H1 (cell line): ENCODE measurements at regions not wholly inside any gene's neighbourhood (a gene's known extent, or its start where the extent isn't known, plus 50 kb on each side); places are given as distances from the start of the nearest gene placed in this dataset.

ENCODE experiments used
- CTCF ChIA-PET: fragments of 300-600 bp; sonication (Branson Sonifier 250); formaldehyde crosslinking; loops from one replicate; lab custom pipeline; 2021; ENCODE audit not compliant: partially characterized antibody; lab: Charles Lee
- POLR2A ChIA-PET: fragments of 300-600 bp; sonication (Branson Sonifier 250); formaldehyde crosslinking; loops from one replicate; lab custom pipeline; 2021; ENCODE audit warnings: inconsistent platforms; ENCODE audit not compliant: partially characterized antibody; lab: Charles Lee
- DNase-seq, 2 experiments: peaks; one replicate each; pipeline versions ENCODE4 v3.0.0 to v3.0.0-alpha.2; 2010 to 2022; ENCODE audit warnings: low spot score in 2 of 2, low read depth in 1 of 2, mixed read lengths in 1 of 2
- FAIRE-seq: peaks from 2 replicates; lab custom pipeline; 2011; peaks lifted over from hg19 to GRCh38; lab: Jason Lieb, UNC
- H2AFZ ChIP-seq: 2 replicates; pipeline ENCODE4 v1.8.1; 2012; ENCODE audit warnings: low read length, inconsistent platforms
- H2AK5ac ChIP-seq: 2 replicates; pipeline ENCODE4 v1.6.1; 2013; ENCODE audit warnings: low read depth, low read length
- H2BK120ac ChIP-seq: replicated peaks from 2 replicates; pipeline ENCODE3; 2013; ENCODE audit warnings: low read depth, low read length, inconsistent platforms
- H2BK12ac ChIP-seq: 2 replicates; pipeline ENCODE4 v1.6.1; 2013; ENCODE audit warnings: low read depth, low read length
- H2BK15ac ChIP-seq: 2 replicates; pipeline ENCODE4 v1.6.1; 2013; ENCODE audit warnings: low read length
- H2BK20ac ChIP-seq: 2 replicates; pipeline ENCODE4 v1.6.1; 2013; ENCODE audit warnings: low read length
- H2BK5ac ChIP-seq: 2 replicates; pipeline ENCODE4 v1.6.1; 2013; ENCODE audit warnings: low read depth, low read length
- H3K14ac ChIP-seq: 2 replicates; pipeline ENCODE4 v1.6.1; 2013; ENCODE audit warnings: inconsistent platforms; ENCODE audit not compliant: insufficient read length
- H3K18ac ChIP-seq: 2 replicates; pipeline ENCODE4 v1.6.1; 2013; ENCODE audit warnings: low read length; ENCODE audit errors: extremely low read depth
- H3K23ac ChIP-seq: 2 replicates; pipeline ENCODE4 v1.6.1; 2013; ENCODE audit warnings: inconsistent platforms; ENCODE audit not compliant: insufficient read length
- H3K23me2 ChIP-seq: 2 replicates; pipeline ENCODE4 v1.6.1; 2013; ENCODE audit warnings: low read depth, low read length
- H3K27ac ChIP-seq: 2 replicates; pipeline ENCODE4 v1.6.1; 2011; ENCODE audit warnings: low read depth, low read length, inconsistent platforms
- H3K27me3 ChIP-seq, 4 experiments: replicated peaks in 1 of 4; 1 replicate in 1 of 4; 2 replicates in 3 of 4; pipeline versions ENCODE4 v1.6.1 to v1.8.1; 2011 to 2013; ENCODE audit warnings: low read length in 3 of 4, mild to moderate bottlenecking in 3 of 4, inconsistent platforms in 2 of 4, mixed read lengths in 2 of 4, moderate library complexity in 1 of 4; ENCODE audit not compliant: control insufficient read depth in 3 of 4, insufficient read depth in 3 of 4; ENCODE audit errors: extremely low read depth in 1 of 4
- H3K36me3 ChIP-seq, 4 experiments: 2 replicates each; pipeline versions ENCODE4 v1.6.1 to v1.8.1; 2011 to 2013; ENCODE audit warnings: mild to moderate bottlenecking in 4 of 4, low read length in 3 of 4, moderate library complexity in 2 of 4, control low read depth in 1 of 4, inconsistent platforms in 1 of 4; ENCODE audit not compliant: insufficient read depth in 4 of 4, control insufficient read depth in 2 of 4
- H3K4ac ChIP-seq: replicated peaks from 2 replicates; pipeline ENCODE3; 2013; ENCODE audit warnings: low read length, low read depth, mixed read lengths, inconsistent platforms; ENCODE audit not compliant: insufficient read length
- H3K4me1 ChIP-seq, 4 experiments: replicated peaks in 1 of 4; 1 replicate in 1 of 4; 2 replicates in 3 of 4; pipeline versions ENCODE4 v1.6.1 to v1.8.1; 2011 to 2013; ENCODE audit warnings: low read length in 3 of 4, inconsistent platforms in 2 of 4, mixed read lengths in 1 of 4; ENCODE audit not compliant: insufficient read depth in 4 of 4, control insufficient read depth in 3 of 4
- H3K4me2 ChIP-seq, 2 experiments: 2 replicates each; pipeline versions ENCODE4 v1.6.1 to v1.8.1; 2011 to 2013; ENCODE audit warnings: low read depth in 2 of 2, low read length in 2 of 2, control low read depth in 1 of 2, inconsistent platforms in 1 of 2, mild to moderate bottlenecking in 1 of 2; ENCODE audit not compliant: insufficient read depth in 1 of 2
- H3K4me3 ChIP-seq, 4 experiments: fragments of 200-600, 300-600 bp in 1 of 4; sonication (generic), shearing (Covaris generic), sonication (Bioruptor Twin) in 1 of 4; 2 replicates each; pipeline versions ENCODE4 v1.5.1 to v1.8.1; 2011 to 2016; ENCODE audit warnings: low read length in 4 of 4, low read depth in 3 of 4, control low read depth in 2 of 4, inconsistent platforms in 2 of 4, mild to moderate bottlenecking in 2 of 4, mixed read lengths in 1 of 4, moderate library complexity in 1 of 4; ENCODE audit not compliant: insufficient read depth in 2 of 4; ENCODE audit errors: extremely low read depth in 1 of 4
- H3K56ac ChIP-seq: replicated peaks from 2 replicates; pipeline ENCODE3; 2013; ENCODE audit warnings: low read depth, mild to moderate bottlenecking, mixed read lengths, low read length, inconsistent platforms; ENCODE audit not compliant: insufficient read length
- H3K79me1 ChIP-seq: 2 replicates; pipeline ENCODE4 v1.6.1; 2013; ENCODE audit warnings: low read depth, low read length, control low read depth
- H3K79me2 ChIP-seq, 2 experiments: 2 replicates each; pipeline versions ENCODE4 v1.6.1 to v1.8.1; 2012 to 2013; ENCODE audit warnings: low read length in 2 of 2, mild to moderate bottlenecking in 2 of 2, inconsistent platforms in 1 of 2; ENCODE audit not compliant: insufficient read depth in 2 of 2, control insufficient read depth in 1 of 2
- H3K9ac ChIP-seq, 4 experiments: replicated peaks in 1 of 4; 1 replicate in 1 of 4; 2 replicates in 3 of 4; pipeline versions ENCODE4 v1.6.1 to v1.8.1; 2011 to 2013; ENCODE audit warnings: low read depth in 3 of 4, low read length in 3 of 4, control low read depth in 2 of 4, mild to moderate bottlenecking in 2 of 4, moderate library complexity in 2 of 4, inconsistent platforms in 1 of 4; ENCODE audit errors: extremely low read depth in 1 of 4
- H3K9me3 ChIP-seq, 2 experiments: 2 replicates each; pipeline versions ENCODE4 v1.6.1 to v1.8.1; 2012 to 2013; ENCODE audit warnings: mild to moderate bottlenecking in 2 of 2, moderate library complexity in 2 of 2, control low read depth in 1 of 2, inconsistent platforms in 1 of 2, low read depth in 1 of 2, low read length in 1 of 2, mixed read lengths in 1 of 2; ENCODE audit not compliant: insufficient read depth in 2 of 2
- H4K20me1 ChIP-seq, 2 experiments: replicated peaks in 1 of 2; 2 replicates each; pipeline versions ENCODE3 to v1.8.1; 2011 to 2013; ENCODE audit warnings: inconsistent platforms in 2 of 2, low read length in 2 of 2, mild to moderate bottlenecking in 1 of 2; ENCODE audit not compliant: insufficient read depth in 2 of 2, control insufficient read depth in 1 of 2
- H4K5ac ChIP-seq: 2 replicates; pipeline ENCODE4 v1.6.1; 2013; ENCODE audit warnings: low read length, low read depth, mixed read lengths, inconsistent platforms; ENCODE audit not compliant: insufficient read length
- H4K8ac ChIP-seq: 2 replicates; pipeline ENCODE4 v1.8.0; 2013; ENCODE audit warnings: mild to moderate bottlenecking, moderate library complexity, low read length, inconsistent platforms; ENCODE audit not compliant: insufficient read depth; ENCODE audit errors: extremely low read depth
- H4K91ac ChIP-seq: replicated peaks from 2 replicates; pipeline ENCODE3; 2013; ENCODE audit warnings: low read length, mixed read lengths, inconsistent platforms; ENCODE audit not compliant: insufficient read length
- ASH2L ChIP-seq: fragments of 200-600, 300-600 bp; sonication (generic); IDR thresholded peaks from one replicate; pipeline ENCODE4 v1.7.1; 2017; ENCODE audit warnings: low read length
- CEBPB ChIP-seq: IDR thresholded peaks from 2 replicates; pipeline ENCODE4 v1.6.1; 2012; ENCODE audit warnings: low read depth, low read length
- CHD1 ChIP-seq: IDR thresholded peaks from 2 replicates; pipeline ENCODE4 v1.6.1; 2012; ENCODE audit warnings: low read depth, low read length, improper control_type of control experiment
- EGR1 ChIP-seq: IDR thresholded peaks from 2 replicates; pipeline ENCODE4 v1.6.1; 2011; ENCODE audit warnings: low read depth, low read length, borderline replicate concordance
- KDM4A ChIP-seq: IDR thresholded peaks from one replicate; pipeline ENCODE4 v1.7.1; 2012; ENCODE audit warnings: low read depth, mild to moderate bottlenecking, moderate library complexity, low read length, inconsistent platforms; ENCODE audit not compliant: severe bottlenecking
- SIN3A ChIP-seq, 2 experiments: IDR thresholded peaks in 1 of 2; conservative IDR thresholded peaks in 1 of 2; 2 replicates each; pipeline ENCODE4 v1.6.1; 2011 to 2012; ENCODE audit warnings: low read length in 2 of 2, improper control_type of control experiment in 1 of 2, low read depth in 1 of 2, mild to moderate bottlenecking in 1 of 2
- SRF ChIP-seq: IDR thresholded peaks from 2 replicates; pipeline ENCODE4 v1.6.1; 2011; ENCODE audit warnings: mild to moderate bottlenecking, low read depth, low read length, moderate library complexity
- YY1 ChIP-seq: IDR thresholded peaks from 2 replicates; pipeline ENCODE4 v1.6.1; 2011; ENCODE audit warnings: low read depth, mild to moderate bottlenecking, low read length
- WGBS, 2 experiments: shearing (Covaris generic) in 1 of 2; methylation state at CpG; one replicate each; pipeline versions ENCODE4 v1.1.6 to v1.1.7; 2013 to 2015; ENCODE audit warnings: low lambda C conversion rate in 2 of 2, mixed read lengths in 2 of 2, inconsistent platforms in 1 of 2, low coverage in 1 of 2, missing lambda C conversion rate in 1 of 2; ENCODE audit not compliant: insufficient replicate concordance in 2 of 2, insufficient coverage in 1 of 2, insufficient read length in 1 of 2; ENCODE audit errors: extremely low coverage in 1 of 2, missing lambda C conversion rate in 1 of 2; 5-methylcytosine and 5-hydroxymethylcytosine counted together
- TF ChIP-seq, protein P1 (sequence below): IDR thresholded peaks from 2 replicates; pipeline ENCODE4 v1.6.1; 2012; ENCODE audit warnings: low read length, inconsistent platforms
- TF ChIP-seq, protein P2 (sequence below), 3 experiments: IDR thresholded peaks; 1 replicate in 2 of 3; 2 replicates in 1 of 3; pipeline versions ENCODE4 v1.5.1 to v1.6.1; 2011; ENCODE audit warnings: low read length in 3 of 3, mild to moderate bottlenecking in 3 of 3, inconsistent platforms in 2 of 3, low read depth in 1 of 3, moderate library complexity in 1 of 3; ENCODE audit not compliant: insufficient read depth in 1 of 3; ENCODE audit errors: control extremely low read depth in 1 of 3

- Histone ChIP-seq H3K36me3 (no peaks in the 10 kb centered on the region), H3K4ac (no peak overlapping the region), H3K14ac (no peak overlapping the region), H2AFZ (peak overlapping the region; percentile 100; the same call in 1 of the 2 replicates), H3K9ac (no peak overlapping the region), H4K5ac (no peak overlapping the region), H4K20me1 (no peaks in the 10 kb centered on the region), H4K91ac (no peak overlapping the region), H2BK15ac (no peak overlapping the region), H3K18ac (no peak overlapping the region), H3K79me1 (no peaks in the 10 kb centered on the region), H4K8ac (no peak overlapping the region), H2BK120ac (no peak overlapping the region), H2BK12ac (no peak overlapping the region), H3K56ac (no peak overlapping the region), H3K27me3 (no peaks in the 10 kb centered on the region), H3K4me2 (no peak overlapping the region), H3K23ac (no peak overlapping the region), H2BK20ac (no peak overlapping the region), H3K27ac (no peak overlapping the region), H3K4me1 (peaks cover 0 to 3% (median 0%) of the 10 kb centered on the region in 4 experiments; a peak in 1 of 7 replicates), H3K4me3 (no peak overlapping the region), H3K9me3 (no peaks in the 10 kb centered on the region), H2AK5ac (no peak overlapping the region), H3K79me2 (no peaks in the 10 kb centered on the region), H3K23me2 (no peaks in the 10 kb centered on the region), H2BK5ac (no peak overlapping the region)
- POLR2A ChIA-PET, result no interaction called here
- TF ChIP-seq CHD1, result no peak
- TF ChIP-seq EGR1, result no peak
- no peak for TF ChIP-seq YY1
- TF ChIP-seq, protein P1, sequence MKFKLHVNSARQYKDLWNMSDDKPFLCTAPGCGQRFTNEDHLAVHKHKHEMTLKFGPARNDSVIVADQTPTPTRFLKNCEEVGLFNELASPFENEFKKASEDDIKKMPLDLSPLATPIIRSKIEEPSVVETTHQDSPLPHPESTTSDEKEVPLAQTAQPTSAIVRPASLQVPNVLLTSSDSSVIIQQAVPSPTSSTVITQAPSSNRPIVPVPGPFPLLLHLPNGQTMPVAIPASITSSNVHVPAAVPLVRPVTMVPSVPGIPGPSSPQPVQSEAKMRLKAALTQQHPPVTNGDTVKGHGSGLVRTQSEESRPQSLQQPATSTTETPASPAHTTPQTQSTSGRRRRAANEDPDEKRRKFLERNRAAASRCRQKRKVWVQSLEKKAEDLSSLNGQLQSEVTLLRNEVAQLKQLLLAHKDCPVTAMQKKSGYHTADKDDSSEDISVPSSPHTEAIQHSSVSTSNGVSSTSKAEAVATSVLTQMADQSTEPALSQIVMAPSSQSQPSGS, result no peak
- TF ChIP-seq, protein P2, sequence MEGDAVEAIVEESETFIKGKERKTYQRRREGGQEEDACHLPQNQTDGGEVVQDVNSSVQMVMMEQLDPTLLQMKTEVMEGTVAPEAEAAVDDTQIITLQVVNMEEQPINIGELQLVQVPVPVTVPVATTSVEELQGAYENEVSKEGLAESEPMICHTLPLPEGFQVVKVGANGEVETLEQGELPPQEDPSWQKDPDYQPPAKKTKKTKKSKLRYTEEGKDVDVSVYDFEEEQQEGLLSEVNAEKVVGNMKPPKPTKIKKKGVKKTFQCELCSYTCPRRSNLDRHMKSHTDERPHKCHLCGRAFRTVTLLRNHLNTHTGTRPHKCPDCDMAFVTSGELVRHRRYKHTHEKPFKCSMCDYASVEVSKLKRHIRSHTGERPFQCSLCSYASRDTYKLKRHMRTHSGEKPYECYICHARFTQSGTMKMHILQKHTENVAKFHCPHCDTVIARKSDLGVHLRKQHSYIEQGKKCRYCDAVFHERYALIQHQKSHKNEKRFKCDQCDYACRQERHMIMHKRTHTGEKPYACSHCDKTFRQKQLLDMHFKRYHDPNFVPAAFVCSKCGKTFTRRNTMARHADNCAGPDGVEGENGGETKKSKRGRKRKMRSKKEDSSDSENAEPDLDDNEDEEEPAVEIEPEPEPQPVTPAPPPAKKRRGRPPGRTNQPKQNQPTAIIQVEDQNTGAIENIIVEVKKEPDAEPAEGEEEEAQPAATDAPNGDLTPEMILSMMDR (IDR thresholded peaks at IDR 0.05; ENCODE audit: control extremely low read depth in 1 of 3, insufficient read depth in 1 of 3, low read depth in 1 of 3, low read length in 3 of 3), result no peak
- no peak for TF ChIP-seq SRF
- TF ChIP-seq ASH2L, result no peak
- TF ChIP-seq KDM4A, result no peak
- TF ChIP-seq SIN3A (conservative IDR thresholded peaks at IDR 0.05 in 1 of 2, IDR thresholded peaks at IDR 0.05 in 1 of 2; ENCODE audit: low read depth in 1 of 2, low read length in 2 of 2), result no peak
- no peak for TF ChIP-seq CEBPB
- FAIRE-seq (no peak), DNase-seq (no peak)
- WGBS, 2 experiments, result 89% methylated on average over 1 of the region's 1 CpG; no CpG with 5 or more reads in 1 of the 2 experiments
- CTCF ChIA-PET, result interaction anchor here (0.6 to 1.9 kb wide), 3 partner anchors 19 to 326 kb away, joined by 3 to 7 read pairs (median 3); no protein-coding TSS in a partner anchor
Measured at GRCh38 chr6:129955584-129955983, 62.8 kb upstream of the L3MBTL3 start.
